NAMALWA (cell line): ENCODE measurements at regions not wholly inside any gene's neighbourhood (a gene's known extent, or its start where the extent isn't known, plus 50 kb on each side); places are given as distances from the start of the nearest gene placed in this dataset.
"Not testable (repeated sequence)": the region's sequence is repeated elsewhere in the genome, so short reads cannot be mapped to it uniquely, and the experiment has no call there.

Experiments
- DNase-seq: peaks from one replicate; pipeline ENCODE4 v3.0.0-alpha.2; 2015; ENCODE audit warnings: low spot score

DNA sequence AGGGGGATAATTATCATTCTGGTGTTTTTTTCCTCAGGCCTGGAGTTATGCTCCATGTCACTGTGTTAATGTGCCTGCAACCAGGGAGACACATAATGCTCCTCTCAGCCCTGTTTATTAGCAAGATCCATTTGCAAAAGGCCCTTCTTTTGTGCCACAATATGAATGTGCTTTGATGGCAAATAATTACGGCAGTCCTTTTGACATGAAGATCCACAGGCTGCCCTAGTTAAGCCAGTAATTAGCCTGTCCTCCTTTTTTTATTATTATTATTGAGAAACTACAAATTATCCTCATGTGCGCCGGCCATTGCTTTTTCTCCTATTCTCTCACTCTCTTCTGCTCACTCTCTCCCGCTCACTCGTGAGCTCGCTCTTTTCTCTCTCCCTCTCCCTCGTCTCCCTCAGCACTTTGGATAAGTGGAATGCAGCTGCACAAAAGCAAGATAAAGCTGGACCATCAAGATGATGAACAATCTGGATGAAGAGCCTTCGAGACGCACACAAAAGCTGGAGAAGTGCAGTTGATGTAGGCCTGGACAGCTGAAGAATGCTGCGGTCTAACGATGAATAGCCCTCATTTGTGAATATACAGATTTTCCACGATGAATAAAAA, 762.3 kb downstream of the BCL11A start:
- DNase-seq, result no peak

GRCh38 chr2:59790186-59791003, 763.1 kb downstream of the BCL11A start:
- no peak for DNase-seq

DNA sequence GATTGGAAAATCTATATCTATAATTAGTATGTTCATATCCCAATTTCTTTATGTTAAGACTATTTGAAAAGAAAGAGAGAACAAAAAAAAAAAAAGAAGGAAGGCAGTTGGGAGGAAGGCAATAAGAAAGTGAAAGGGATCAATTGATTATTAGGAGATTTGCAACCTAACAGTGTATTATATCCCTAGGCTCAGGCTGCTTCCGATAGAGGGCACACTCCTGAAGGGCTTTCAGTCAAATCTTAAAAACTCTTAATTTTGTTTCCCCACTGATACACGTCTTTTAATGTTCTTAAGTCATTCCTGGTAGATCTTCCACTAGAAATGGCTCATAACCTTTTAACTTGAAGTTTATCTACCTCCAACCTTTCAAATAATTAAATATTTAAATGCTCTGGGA, 763.9 kb downstream of the BCL11A start:
- DNase-seq, result no peak

- DNase-seq, result no peak
These were observed 766.4 kb downstream of the BCL11A start for GRCh38 chr2:59787095-59787494.

DNA sequence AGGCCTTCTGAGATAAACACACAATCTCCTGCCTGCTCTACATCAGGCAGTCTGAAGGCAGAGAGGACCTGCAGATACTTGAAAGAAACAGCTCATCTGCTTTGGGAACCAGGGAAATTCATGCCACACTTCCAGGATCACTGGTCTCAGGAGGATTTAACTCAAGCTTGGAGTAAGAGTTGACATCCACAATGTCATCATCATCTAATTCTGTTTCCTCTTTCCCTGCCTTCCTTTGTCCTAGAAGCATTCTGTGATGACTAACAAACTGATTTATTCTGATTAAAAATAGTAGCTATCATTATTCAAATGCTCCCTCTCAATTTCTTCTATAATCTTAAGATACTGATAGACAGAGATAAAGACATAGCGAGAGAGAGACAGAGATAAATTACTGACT, 766.8 kb downstream of the BCL11A start:
- DNase-seq, result no peak

- no peak for DNase-seq
These were observed 773.9 kb downstream of the BCL11A start for GRCh38 chr2:59779571-59779970.

GRCh38 chr2:59777120-59777519, 776.3 kb downstream of the BCL11A start:
- DNase-seq, result no peak

DNA sequence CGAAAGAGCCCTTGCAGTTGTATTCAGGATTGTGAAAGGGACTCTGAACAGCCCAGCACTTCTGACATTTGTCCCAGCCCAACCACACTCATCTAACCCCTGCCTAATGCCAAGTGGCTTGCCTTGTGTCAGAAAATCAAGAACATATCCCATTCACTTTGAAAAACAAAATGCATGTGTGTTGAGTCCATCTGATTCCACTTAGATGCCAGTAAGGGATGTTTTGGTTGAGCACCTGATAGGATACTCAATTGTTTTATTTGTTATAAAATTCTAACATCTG, 776.8 kb downstream of the BCL11A start:
- DNase-seq, result no peak

- peak; percentile 15 for DNase-seq
These were observed 778.5 kb downstream of the BCL11A start for GRCh38 chr2:59774821-59775433.

GRCh38 chr2:59770651-59771050, 782.8 kb downstream of the BCL11A start:
- no peak for DNase-seq

DNA sequence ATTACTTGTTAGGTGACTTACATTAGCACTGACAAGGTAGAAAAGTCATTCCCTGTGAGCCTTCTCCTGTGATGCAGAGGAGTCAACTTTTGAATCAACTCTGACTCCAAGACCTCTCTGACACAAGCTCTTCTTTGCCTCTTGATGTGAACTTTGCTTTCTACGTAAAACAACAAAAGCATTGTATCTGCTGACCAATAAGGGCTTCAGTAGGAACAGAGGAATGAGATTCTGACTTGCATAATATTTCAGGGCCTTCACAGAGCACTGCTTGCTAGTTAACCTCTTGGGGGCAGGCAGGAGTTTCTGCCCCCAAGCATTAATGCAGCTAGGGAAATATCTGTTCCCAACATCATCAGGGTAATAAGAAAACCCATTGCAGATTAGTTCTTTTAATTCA, 791.5 kb downstream of the BCL11A start:
- peak; percentile 3 for DNase-seq

GRCh38 chr2:59756150-59756549, 797.3 kb downstream of the BCL11A start:
- no peak for DNase-seq

- no peak for DNase-seq
These were observed 799.3 kb downstream of the BCL11A start for GRCh38 chr2:59754011-59754735.

DNA sequence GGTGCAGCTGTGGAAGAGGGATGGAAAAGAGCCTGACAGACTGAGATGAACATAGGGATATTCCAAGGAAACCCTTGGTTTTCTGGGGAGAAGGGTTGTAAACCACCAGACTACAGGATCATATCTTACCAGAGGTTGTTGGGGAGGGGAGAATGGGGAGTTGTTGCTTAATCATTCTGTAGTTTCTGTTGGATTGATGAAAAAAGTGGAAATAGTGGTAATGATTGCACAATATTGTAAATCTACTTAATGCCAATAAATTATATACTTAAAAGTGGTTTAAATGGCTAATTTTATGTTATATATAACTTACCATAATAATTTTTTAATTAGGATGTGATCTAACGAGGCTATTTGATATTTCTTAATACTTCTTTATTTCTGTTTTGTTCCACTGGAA, 800.9 kb downstream of the BCL11A start:
- DNase-seq, result no peak

DNA sequence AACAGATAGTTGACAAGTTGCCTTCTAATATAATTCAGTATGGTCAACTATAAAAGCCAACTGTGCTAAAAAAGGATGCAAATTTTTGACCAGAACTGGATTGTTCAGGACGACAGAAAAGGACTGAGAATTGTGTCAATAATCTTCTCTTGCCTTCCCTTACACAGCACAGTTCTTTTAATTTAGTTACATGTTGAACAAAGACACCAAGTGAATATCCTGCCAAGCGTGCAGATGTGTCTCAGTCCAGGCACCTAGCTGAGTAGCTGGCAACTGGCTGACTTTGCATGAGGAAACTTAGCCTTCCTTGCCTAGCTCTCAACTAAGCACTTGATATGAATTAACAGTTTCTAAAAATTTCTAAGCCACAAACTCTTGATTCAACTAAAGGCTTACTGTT, 801.4 kb downstream of the BCL11A start:
- no peak for DNase-seq

DNA sequence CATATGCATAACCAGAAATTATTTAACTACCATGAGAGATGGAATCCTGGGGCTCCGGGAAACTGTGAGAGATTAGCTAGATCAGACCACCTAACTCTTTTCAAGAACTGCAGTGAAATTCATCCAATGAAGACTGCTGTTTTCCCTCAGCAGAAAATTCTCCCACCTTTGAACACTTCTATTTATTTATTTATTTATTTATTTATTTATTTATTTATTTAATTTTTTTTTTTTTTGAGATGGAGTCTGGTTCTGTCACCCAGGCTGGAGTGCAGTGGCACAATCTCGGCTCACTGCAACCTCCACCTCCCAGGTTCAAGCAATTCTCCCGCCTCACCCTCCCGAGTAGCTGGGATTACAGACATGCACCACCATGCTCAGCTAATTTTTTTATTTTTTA, 802.2 kb downstream of the BCL11A start:
- not testable (repeated sequence) for DNase-seq

DNA sequence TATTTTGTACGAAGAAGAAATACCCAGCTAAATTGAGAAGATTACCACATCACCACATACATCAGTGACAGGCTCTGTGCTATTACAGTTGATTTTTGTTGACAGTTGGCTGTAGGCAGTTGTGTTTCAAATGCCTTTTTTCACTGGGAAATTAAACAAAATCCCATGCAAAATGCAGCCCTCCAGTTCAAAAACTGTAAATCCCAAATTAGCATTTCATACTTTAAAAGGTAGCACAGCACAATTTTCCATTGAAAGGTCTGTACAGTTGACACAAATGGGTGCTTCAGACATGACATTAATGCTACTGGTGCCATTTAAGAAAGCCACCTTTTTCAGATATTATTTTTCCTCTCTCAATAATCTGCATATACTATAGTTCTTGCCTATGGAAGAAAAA, 807.2 kb downstream of the BCL11A start:
- no peak for DNase-seq

DNA sequence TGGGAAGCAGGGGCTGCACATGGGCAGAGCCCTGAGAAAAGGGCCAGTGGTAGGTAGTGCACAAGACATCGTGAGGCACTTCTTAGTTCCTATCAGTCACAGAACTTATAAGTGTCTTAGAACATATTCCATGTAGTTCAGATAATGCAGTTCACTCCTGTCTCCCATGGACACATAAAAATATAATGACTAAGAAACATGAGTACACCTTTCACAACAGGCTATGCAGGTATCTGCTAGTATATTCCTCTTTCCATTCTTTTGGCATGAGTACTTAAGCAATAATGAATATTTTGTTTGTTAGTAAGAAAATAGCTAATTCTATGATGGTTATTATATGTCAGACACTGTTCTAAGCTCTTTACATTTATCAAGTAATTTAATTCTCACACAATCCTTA, 808.4 kb downstream of the BCL11A start:
- DNase-seq, result no peak

DNA sequence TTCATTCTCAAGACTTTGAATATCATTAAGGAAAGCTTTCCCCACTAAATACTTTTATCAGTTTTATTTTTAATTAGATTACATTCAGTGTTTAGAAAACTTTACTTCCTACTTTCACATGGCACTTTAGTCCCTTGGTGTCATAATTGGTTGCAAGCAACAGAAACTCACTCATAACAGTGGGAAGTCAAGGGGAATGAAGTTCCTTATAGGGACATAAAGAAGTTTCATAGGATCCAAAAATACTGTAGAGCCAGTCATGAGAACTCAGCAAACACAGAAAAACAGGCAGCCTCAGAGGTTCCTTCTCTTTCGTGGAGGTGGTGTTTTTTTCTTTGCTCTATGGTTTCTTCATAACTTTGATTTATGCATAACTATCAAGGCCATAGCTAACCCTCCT, 809.0 kb downstream of the BCL11A start:
- DNase-seq, result no peak

DNA sequence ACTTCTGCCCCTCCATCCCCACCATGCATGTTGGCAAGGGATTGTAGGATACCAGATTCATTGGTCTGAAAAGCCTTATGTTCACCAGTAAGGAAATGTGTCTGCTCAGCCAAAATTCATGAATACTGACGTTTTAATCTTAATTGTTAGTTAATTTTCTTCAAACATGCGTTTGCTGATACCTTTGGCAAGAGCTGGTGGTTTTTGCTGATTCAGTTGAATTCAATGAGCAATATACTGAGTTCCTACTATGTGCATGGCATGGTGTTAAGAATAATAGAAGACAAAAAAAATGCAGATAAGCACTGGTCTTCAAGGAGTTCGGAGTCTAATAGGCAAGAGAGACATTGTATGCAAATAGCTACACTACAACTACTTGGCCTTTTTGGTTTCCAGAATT, 811.6 kb downstream of the BCL11A start:
- DNase-seq, result no peak

GRCh38 chr2:59739166-59739565, 814.3 kb downstream of the BCL11A start:
- no peak for DNase-seq

DNA sequence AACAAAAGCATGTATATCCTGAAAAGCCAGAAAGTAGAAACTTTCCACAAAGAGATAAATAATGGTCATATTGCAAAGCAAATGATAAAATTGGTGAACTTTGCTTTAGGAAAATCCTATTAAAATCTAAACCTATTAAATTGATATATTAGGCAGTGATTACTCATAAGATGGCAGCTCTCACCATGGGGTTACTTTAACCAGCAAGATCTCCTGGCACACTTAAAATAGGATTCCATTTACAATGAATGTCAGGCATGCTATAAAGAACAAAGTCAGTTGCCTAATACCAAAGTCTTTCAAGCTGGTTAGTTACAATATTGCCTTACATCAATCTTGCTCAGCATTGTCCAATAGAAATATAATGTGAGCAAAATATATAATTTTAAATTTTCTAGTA, 816.2 kb downstream of the BCL11A start:
- no peak for DNase-seq

DNA sequence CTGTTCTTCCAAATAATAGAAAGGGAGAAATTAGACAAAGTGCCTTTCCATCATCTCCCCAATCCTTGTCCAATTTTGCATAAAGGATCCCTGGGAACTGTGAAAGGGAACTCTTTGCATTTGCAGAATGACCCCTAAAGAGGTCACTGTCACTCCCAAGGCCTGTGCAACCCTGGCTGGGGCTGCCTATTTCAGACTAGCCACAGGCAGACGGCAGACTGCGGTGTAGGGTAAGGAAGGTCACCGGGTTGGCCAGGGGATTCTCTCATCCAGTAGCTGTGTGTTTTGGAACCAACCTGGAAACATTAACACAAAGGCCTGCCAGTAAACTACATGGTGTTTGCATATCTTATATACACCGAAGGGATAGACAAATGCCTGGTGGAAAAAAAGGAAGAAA, 818.7 kb downstream of the BCL11A start:
- DNase-seq, result no peak
